ENCODE measurements at regions not wholly inside any gene's neighbourhood (a gene's known extent, or its start where the extent isn't known, plus 50 kb on each side); places are given as distances from the start of the nearest gene placed in this dataset.

- no peak for DNase-seq
Observed at GRCh38 chr2:18922276-18922675, 332.9 kb upstream of the NT5C1B start.

- no peak for DNase-seq
Observed at GRCh38 chr2:18918280-18918679, 328.9 kb upstream of the NT5C1B start.

- DNase-seq, result no peak
Observed at GRCh38 chr2:18915227-18915626, 325.9 kb upstream of the NT5C1B start.

DNA sequence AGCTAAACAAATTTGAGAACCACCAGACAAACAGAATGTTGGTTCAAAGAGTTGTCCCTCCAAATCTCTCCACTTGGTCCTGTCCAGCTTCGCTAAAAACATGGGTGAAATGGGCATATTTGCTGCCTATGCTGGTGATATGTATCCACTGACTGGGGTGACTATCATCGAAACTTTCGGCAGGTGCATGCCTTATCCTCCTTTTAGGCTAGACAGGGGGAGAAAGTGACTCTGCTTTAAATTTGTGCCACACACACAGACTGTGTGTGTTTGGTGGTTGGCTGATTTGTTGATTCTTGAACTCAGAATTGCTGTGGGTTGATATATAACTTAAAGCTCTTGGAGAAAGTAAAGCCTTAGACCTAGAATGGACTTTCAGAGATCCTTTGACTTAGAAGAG lies 324.1 kb upstream of the NT5C1B start:
- no peak for DNase-seq

DNA sequence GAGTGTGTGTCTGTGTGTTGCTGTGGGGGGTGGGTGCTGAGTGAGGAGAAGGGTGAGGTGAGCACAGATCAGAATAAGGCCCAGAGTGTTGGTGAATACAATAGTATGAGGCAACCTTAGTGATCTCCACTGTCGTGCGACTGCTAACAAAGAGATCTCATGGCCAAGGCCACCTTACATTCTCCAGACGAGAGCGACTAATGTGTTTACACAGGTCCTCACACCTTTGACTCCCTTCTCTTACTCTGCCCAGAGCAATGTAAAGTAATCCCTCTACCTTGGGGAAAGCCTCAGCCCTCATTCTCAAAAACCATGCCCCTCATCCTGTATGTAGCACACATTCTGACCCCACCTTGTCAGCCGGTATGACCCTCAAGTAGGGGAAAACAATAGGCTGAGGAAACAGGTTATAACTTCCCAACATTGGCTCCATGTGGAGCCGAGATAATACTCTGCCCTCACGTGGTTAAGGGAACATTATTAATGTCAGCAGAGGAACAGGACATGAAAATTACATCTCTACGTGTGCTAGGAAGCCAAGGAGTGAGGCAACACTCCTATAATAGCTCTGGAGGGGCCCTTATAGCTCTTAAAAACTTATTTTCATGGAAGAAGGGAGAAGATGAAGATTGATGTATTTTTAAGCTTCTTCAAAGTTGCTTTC lies 323.0 kb upstream of the NT5C1B start:
- DNase-seq, result no peak

GRCh38 chr2:18911416-18911815 lies 322.0 kb upstream of the NT5C1B start:
- DNase-seq, result no peak

DNA sequence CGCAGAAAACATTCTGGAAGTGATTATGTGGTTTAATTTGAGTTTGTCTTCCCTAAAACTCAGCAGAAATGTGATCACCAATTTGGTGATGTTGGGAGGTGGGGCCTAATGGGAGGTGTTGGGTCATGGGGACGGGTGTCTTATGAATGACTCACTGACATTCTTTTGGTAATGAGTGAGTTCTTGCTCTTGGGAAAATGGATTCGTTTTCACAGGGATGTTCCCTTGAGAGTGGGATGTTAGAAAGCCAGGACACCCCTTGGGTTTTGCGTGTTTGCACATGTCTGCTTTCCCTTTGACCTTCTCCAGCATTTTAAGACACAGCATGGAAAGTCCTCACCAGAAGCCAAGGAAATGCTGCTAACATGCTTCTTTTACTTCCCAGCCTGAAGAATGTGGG lies 321.5 kb upstream of the NT5C1B start:
- DNase-seq, result no peak

DNA sequence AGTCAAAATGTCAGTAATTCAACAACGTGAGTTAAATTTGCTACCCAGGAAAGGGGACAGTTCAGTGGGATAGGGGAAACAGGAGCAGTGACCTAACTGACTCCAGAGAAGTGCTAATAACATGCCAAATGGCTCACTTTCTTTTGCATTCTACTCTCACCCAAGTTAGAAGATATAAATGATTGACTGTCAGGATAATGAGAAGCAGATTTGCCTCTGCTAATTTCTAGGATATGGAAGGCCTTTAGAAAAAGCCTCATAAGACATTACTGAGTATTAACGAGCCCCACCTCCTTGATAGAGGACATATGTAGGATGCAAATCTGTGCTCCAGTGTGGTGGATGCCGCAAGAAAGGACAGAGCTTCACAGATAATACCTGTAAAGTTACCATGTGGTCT lies 318.6 kb upstream of the NT5C1B start:
- no peak for DNase-seq

- no peak for DNase-seq
Observed at GRCh38 chr2:18907508-18907907, 318.1 kb upstream of the NT5C1B start.

- no peak for DNase-seq
Observed at GRCh38 chr2:18903750-18904149, 314.4 kb upstream of the NT5C1B start.

GRCh38 chr2:18901242-18901641 lies 311.9 kb upstream of the NT5C1B start:
- no peak for DNase-seq

DNA sequence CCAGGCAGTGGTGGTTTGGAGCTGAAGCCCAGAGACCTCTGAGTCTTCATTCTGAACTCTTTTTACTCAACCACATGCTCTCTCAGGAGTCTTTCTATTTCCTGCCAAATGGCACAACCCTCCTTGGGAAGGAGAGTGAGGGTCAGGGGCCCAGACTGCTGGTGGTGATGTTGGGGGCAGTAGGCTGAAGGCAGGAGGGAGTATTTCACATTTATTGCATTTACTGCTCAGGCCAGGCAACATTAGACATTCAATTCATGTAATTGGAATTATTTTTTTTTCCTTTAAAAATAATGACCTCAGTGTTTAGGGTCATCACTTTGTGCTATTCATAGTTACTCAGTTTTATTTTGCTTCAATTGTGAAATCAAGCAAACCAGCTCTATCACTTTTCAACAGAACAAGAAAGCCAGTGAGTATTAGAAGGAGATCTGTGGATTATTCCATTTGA lies 311.3 kb upstream of the NT5C1B start:
- DNase-seq, result no peak

DNA sequence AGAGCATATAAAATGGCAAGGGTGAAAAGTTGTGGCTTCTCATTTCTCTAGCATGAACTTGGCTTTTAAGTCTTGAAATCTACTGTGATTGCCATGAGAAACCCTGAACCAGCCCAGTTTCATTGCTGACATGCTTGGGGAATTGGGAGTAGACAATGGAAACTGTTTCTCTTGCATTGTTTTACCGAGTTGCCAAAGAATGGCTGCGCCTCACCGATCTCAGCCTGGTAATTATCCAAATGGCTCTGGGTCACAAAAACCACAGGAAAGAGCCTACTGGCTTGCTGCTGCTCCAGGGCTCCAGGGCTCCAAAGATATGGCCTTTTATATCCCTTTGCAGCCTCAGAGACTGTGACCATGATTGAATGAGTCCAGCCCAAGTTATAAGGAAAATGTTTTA lies 310.4 kb upstream of the NT5C1B start:
- DNase-seq, result no peak

GRCh38 chr2:18898271-18898670 lies 308.9 kb upstream of the NT5C1B start:
- no peak for DNase-seq

DNA sequence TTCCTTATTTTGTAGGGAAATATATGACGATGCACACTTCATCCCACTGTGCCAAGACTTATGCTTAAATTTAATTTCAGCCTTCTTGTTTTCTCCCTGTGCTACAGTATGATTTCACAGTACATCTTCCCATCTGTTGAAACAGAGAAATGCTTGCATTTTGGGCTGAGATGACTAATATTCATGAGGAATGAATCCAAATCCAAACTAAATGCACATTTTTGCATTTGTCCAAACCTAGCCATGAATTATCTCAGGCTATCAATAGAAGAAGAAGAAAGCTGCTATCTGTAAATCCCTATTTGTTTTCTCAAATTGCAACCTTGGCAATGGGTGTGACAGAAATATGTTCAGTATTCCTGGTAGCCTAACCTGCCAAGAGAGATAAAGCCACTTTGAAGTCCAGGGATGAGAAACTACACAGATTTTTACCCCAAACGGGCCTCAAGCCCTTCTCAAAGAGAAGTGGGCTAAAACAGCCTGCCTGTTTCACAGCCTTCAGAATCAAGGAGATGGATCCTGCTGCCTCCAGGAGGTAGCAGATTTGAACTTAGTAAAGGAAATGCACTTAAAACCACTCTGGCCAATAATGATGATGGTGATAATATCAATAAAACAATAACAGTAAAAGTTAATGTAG lies 306.9 kb upstream of the NT5C1B start:
- DNase-seq, result no peak

GRCh38 chr2:18891600-18892345 lies 302.4 kb upstream of the NT5C1B start:
- no peak for DNase-seq

GRCh38 chr2:18889565-18890332 lies 300.4 kb upstream of the NT5C1B start:
- no peak for DNase-seq

- no peak for DNase-seq
Observed at GRCh38 chr2:18885457-18885856, 296.1 kb upstream of the NT5C1B start.

- DNase-seq, result no peak
Observed at GRCh38 chr2:18883616-18884456, 294.5 kb upstream of the NT5C1B start.

GRCh38 chr2:18871430-18871829 lies 282.1 kb upstream of the NT5C1B start:
- DNase-seq, result no peak

DNA sequence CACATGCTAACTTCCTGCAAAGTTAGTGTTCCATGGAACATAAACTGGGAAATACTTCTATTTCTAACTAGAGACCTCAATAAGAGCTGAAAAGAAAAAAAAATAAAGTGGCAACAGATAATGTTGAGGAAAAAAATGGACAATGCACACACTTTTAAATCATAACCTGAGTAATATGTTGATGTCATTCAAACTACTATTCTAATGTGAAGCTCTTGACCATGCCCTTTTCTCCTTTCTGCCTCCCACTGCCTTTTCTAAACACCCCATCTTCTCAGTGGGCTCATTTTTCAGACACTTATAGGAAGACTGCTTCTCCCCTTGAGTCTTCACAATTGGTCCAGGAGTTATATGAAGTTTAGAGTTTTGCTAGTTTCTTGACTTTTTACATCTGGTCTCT lies 280.9 kb upstream of the NT5C1B start:
- no peak for DNase-seq

DNA sequence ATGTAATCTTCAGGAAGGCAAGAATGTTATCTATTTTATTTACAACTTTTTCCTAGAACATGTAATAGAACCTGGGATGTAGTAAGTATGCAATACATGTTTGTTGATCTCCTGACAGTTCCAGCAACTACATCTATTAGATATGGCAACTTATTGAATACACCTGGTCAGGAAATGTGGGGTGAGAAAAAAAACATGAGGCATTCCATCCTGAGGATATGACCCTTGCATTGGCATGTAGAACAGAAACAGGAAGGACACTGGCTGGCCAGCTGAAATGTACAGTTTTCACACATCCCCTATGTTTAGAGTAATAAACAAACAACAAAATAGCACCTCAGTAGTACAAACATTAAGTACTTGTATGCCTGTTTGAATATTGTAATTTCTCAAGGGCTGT lies 272.6 kb upstream of the NT5C1B start:
- DNase-seq, result no peak

- no peak for DNase-seq
Observed at GRCh38 chr2:18860179-18860578, 270.8 kb upstream of the NT5C1B start.

Data from NCI-H2029 (cell line).